ENCODE measurements at regions not wholly inside any gene's neighbourhood (a gene's known extent, or its start where the extent isn't known, plus 50 kb on each side); places are given as distances from the start of the nearest gene placed in this dataset.
"Not testable (repeated sequence)": the region's sequence is repeated elsewhere in the genome, so short reads cannot be mapped to it uniquely, and the experiment has no call there.

DNA sequence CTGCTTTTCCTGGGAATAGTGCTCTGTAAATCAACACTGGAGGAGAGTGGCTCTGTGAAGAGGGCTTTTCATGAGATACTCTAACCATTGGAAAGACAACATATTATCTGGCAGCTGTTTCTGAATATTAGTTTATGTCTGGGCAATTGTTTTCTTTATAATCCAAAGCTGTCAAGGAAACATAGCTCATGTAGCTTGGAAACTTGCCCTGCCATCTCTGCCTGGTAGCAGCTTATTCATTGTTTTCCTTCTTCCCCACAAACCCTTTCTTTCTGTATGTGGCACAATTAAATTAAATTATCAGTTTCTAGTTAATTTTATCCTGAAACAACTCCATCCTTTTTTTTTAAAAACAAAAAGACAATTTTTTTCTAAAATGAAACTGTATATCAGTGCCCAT, 160.0 kb downstream of the EDEM1 start:
- TF ChIP-seq, protein P1, sequence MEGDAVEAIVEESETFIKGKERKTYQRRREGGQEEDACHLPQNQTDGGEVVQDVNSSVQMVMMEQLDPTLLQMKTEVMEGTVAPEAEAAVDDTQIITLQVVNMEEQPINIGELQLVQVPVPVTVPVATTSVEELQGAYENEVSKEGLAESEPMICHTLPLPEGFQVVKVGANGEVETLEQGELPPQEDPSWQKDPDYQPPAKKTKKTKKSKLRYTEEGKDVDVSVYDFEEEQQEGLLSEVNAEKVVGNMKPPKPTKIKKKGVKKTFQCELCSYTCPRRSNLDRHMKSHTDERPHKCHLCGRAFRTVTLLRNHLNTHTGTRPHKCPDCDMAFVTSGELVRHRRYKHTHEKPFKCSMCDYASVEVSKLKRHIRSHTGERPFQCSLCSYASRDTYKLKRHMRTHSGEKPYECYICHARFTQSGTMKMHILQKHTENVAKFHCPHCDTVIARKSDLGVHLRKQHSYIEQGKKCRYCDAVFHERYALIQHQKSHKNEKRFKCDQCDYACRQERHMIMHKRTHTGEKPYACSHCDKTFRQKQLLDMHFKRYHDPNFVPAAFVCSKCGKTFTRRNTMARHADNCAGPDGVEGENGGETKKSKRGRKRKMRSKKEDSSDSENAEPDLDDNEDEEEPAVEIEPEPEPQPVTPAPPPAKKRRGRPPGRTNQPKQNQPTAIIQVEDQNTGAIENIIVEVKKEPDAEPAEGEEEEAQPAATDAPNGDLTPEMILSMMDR (IDR thresholded peaks at IDR 0.05; ENCODE audit: low read length, missing control alignments), result no peak
- no peak overlapping the region for H3K4me3 ChIP-seq (replicated peaks; ENCODE audit: low read depth, low read length)
- no peak for DNase-seq (ENCODE audit: low read depth)

DNA sequence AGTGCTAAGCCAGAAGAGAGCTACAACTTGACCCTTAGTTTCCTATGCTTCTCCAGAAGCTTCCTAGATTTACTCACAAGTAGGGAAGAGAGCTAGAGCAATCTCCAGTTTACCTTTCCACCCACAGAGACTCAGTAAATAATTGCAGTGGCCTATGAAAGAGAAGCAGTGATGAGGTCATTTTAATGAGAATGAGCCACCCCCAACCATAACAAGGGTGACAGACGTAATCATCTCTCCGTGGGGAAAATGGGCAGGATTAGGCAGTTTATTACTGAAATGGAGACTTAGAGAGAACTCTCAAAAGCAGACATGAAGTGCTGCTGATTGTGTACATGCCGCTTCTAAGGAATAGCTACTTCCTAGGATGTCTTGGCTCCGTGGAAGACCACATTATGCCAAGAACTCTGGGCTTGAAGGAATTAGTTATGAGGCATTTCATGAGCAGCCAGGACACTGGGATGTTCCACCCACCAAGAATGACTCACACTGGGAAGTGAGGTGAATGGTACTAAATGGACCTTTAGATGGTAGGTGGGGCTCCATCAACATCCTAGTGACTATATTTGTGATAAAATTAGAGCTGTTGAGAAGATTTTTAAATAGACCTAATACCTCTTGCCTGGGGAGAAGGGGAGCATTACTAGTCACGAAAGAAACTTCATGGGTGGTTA, 160.9 kb downstream of the EDEM1 start:
- no peak overlapping the region for H3K4me3 ChIP-seq (replicated peaks; ENCODE audit: low read depth, low read length)
- DNase-seq (ENCODE audit: low read depth), result no peak
- TF ChIP-seq, protein P1 (IDR thresholded peaks at IDR 0.05; ENCODE audit: low read length, missing control alignments), result no peak

DNA sequence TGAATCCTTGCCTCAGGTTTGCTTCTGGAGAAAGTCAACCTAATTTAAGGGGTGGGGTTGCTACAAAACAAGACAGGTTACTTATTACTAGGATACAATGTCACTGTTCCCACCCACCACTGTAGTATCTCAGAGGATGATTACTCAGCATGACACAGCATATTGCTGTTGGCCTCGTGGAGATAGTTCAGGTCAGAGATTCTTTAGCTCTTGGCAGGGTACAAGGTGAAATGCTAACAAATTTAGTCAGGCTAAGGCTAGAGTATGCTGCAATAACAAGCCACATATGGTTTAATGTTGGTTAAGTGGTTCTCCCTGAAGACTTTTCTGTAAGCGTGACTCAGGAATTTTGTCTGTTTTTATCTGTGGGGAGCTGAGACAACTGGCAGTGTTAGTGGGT, 161.8 kb downstream of the EDEM1 start:
- TF ChIP-seq, protein P1 (IDR thresholded peaks at IDR 0.05; ENCODE audit: low read length, missing control alignments), result no peak
- H3K4me3 ChIP-seq (replicated peaks; ENCODE audit: low read depth, low read length), result no peak overlapping the region
- no peak for DNase-seq (ENCODE audit: low read depth)

DNA sequence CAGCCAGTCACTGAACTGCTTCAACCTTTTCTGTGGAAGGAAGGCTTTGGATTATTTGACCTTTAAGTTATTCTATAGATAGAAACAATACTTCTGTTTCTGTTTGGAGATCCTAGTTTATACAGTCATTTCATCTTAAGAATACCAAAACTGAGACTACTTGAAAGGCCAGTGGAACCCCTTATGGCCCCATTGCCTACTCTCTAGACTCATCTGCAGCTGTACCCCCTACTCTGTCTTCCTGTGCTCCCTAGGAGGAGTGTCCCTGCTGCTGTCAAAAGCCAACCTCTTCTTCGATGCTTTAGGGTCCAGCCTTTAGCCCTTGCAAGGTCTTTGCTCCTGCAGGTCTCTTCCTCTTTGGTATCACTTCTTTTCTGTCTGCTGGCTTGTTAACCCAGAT, 169.6 kb downstream of the EDEM1 start:
- DNase-seq (ENCODE audit: low read depth), result no peak
- TF ChIP-seq, protein P1 (IDR thresholded peaks at IDR 0.05; ENCODE audit: low read length, missing control alignments), result no peak
- H3K4me3 ChIP-seq (replicated peaks; ENCODE audit: low read depth, low read length), result no peak overlapping the region

DNA sequence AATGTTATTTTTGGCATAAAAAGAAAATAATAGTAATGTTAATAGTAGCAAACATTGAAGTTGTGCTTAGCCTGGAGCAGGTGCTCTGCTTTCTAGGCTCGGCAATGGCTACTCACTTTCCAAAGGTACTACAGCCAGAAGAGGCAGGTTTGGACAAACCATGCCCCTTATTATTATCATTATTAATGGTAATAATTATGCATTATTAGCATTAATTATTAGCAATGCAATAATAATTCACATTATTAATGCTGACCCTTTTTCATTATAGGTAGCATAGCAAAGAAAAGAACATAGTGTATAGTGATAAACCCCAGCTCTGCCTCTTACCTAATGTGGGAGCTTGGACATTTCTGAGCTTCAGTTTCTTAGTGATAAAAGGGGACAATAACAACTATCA, 171.4 kb downstream of the EDEM1 start:
- TF ChIP-seq, protein P1 (IDR thresholded peaks at IDR 0.05; ENCODE audit: low read length, missing control alignments), result no peak
- H3K4me3 ChIP-seq (replicated peaks; ENCODE audit: low read depth, low read length), result no peak overlapping the region
- no peak for DNase-seq (ENCODE audit: low read depth)

DNA sequence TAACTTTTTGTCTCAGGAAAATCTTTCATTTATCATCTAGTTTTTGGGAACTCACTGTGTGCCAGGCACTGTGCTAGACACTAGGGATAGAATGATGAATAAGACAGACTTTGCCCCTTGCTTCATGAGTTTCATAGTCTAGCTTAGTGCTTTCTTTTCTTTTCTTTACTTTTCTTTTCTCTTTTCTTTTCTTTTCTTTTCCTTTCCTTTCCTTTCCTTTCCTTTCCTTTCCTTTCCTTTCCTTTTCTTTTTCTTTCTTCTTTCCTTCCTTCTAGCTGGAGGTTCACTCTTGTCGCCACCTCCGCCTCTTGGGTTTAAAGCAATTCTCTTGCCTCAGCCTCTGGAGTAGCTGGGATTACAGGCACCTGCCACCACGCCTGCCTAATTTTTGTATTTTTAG, 172.9 kb downstream of the EDEM1 start:
- no peak overlapping the region for H3K4me3 ChIP-seq (replicated peaks; ENCODE audit: low read depth, low read length)
- TF ChIP-seq, protein P1 (IDR thresholded peaks at IDR 0.05; ENCODE audit: low read length, missing control alignments), result no peak
- no peak for DNase-seq (ENCODE audit: low read depth)

DNA sequence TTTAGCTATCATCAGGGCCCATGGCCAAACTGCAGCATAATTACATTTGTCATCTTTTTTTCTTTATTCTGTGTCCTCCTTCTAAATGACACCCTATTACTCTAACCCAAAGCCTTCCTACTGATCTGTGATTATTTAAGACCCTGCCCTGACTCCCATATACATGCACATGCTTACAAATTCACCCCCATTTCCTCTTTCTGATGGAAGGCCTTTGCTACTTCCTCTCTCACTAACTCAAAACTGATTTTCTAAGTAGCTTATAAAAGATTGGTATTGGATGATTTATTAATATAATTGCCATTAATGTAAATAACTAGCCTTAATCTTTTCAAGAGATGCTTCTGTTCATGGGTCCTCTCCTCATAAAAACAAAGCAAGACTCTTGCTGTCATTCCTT, 179.2 kb downstream of the EDEM1 start:
- no peak overlapping the region for H3K4me3 ChIP-seq (replicated peaks; ENCODE audit: low read depth, low read length)
- TF ChIP-seq, protein P1 (IDR thresholded peaks at IDR 0.05; ENCODE audit: low read length, missing control alignments), result no peak
- no peak for DNase-seq (ENCODE audit: low read depth)

DNA sequence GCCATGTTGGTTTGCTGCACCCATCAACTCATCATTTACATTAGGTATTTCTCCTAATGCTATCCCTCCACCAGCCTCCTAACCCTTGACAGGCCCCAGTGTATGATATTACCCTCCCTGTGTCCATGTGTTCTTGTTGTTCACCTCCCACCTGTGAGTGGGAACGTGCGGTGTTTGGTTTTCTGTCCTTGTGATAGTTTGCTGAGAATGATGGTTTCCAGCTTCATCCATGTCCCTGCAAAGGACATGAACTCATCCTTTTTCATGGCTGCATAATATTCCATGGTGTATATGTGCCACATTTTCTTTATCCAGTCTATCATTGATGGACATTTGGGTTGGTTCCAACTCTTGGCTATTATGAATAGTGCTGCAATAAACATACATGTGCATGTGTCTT, 184.0 kb downstream of the EDEM1 start:
- not testable (repeated sequence) for H3K4me3 ChIP-seq (replicated peaks; ENCODE audit: low read depth, low read length); DNase-seq (ENCODE audit: low read depth)
